CD14-positive monocyte (primary cell): ENCODE measurements at regions not wholly inside any gene's neighbourhood (a gene's known extent, or its start where the extent isn't known, plus 50 kb on each side); places are given as distances from the start of the nearest gene placed in this dataset.

Experiments
- DNase-seq, 3 donors: peaks; one replicate each; pipeline ENCODE4 v3.0.0-alpha.2; 2011 to 2022
- H2AFZ ChIP-seq: 2 replicates; pipeline ENCODE4 v1.6.0; 2012; ENCODE audit warnings: mild to moderate bottlenecking, low read depth, low read length, inconsistent platforms; ENCODE audit not compliant: insufficient read depth, poor library complexity, severe bottlenecking
- H3K27ac ChIP-seq, 2 donors: 1 replicate in 1 of 2; 2 replicates in 1 of 2; pipeline ENCODE4 v1.5.1; 2012 to 2013; ENCODE audit warnings: low read length in 2 of 2, control low read depth in 1 of 2, inconsistent platforms in 1 of 2, low read depth in 1 of 2, mild to moderate bottlenecking in 1 of 2
- H3K27me3 ChIP-seq, 2 donors: one replicate each; pipeline versions ENCODE4 v1.6.0 to v1.6.1; 2011 to 2013; ENCODE audit warnings: low read length in 2 of 2; ENCODE audit not compliant: control insufficient read depth in 2 of 2, insufficient read depth in 2 of 2
- H3K36me3 ChIP-seq, 2 donors: replicated peaks in 1 of 2; 1 replicate in 1 of 2; 2 replicates in 1 of 2; pipeline versions ENCODE4 v1.5.1 to v1.6.1; 2012 to 2013; ENCODE audit warnings: low read length in 2 of 2, control low read depth in 1 of 2, inconsistent platforms in 1 of 2, mild to moderate bottlenecking in 1 of 2; ENCODE audit not compliant: insufficient read depth in 2 of 2, control insufficient read depth in 1 of 2
- H3K4me1 ChIP-seq, 2 donors: 1 replicate in 1 of 2; 2 replicates in 1 of 2; pipeline versions ENCODE4 v1.5.1 to v1.6.1; 2012 to 2013; ENCODE audit warnings: low read length in 2 of 2, control low read depth in 1 of 2, inconsistent platforms in 1 of 2, mild to moderate bottlenecking in 1 of 2, moderate library complexity in 1 of 2; ENCODE audit not compliant: insufficient read depth in 2 of 2, control insufficient read depth in 1 of 2
- H3K4me2 ChIP-seq: replicated peaks from 2 replicates; pipeline ENCODE3; 2012; ENCODE audit warnings: low read length, moderate library complexity, mild to moderate bottlenecking; ENCODE audit not compliant: poor library complexity, severe bottlenecking; ENCODE audit errors: extremely low read depth
- H3K4me3 ChIP-seq, 3 experiments: fragments of 200-600 bp in 1 of 3; sonication (generic) in 1 of 3; replicated peaks in 1 of 3; 1 replicate in 2 of 3; 2 replicates in 1 of 3; pipeline ENCODE4 v1.5.1; 2011 to 2013; ENCODE audit warnings: low read length in 3 of 3, mild to moderate bottlenecking in 3 of 3, control low read depth in 2 of 3, low read depth in 2 of 3, inconsistent platforms in 1 of 3, moderate library complexity in 1 of 3
- H3K79me2 ChIP-seq: 2 replicates; pipeline ENCODE4 v1.6.0; 2012; ENCODE audit warnings: mild to moderate bottlenecking, control low read depth, inconsistent platforms, low read length, moderate library complexity; ENCODE audit not compliant: insufficient read depth
- H3K9ac ChIP-seq: 2 replicates; pipeline ENCODE4 v1.6.0; 2017; ENCODE audit warnings: low read length, mild to moderate bottlenecking; ENCODE audit not compliant: insufficient read depth, poor library complexity, severe bottlenecking
- H3K9me3 ChIP-seq, 2 donors: replicated peaks in 1 of 2; 1 replicate in 1 of 2; 2 replicates in 1 of 2; pipeline versions ENCODE4 v1.5.1 to v1.6.1; 2012 to 2013; ENCODE audit warnings: low read length in 2 of 2, control low read depth in 1 of 2; ENCODE audit not compliant: control insufficient read depth in 1 of 2, insufficient read depth in 1 of 2
- H4K20me1 ChIP-seq: 2 replicates; pipeline ENCODE4 v1.6.0; 2012; ENCODE audit warnings: mild to moderate bottlenecking, low read length, control low read depth, moderate library complexity; ENCODE audit not compliant: insufficient read depth
- H3K27ac Mint-ChIP-seq, 7 donors: one replicate each; pipeline ENCODE4 v1.8.0; 2020; ENCODE audit warnings: mild to moderate bottlenecking in 7 of 7, mixed read lengths in 7 of 7, moderate library complexity in 6 of 7, inconsistent platforms in 2 of 7
- H3K27me3 Mint-ChIP-seq, 3 donors: one replicate each; pipeline ENCODE4 v1.8.0; 2021 to 2022; ENCODE audit warnings: low read depth in 3 of 3, mild to moderate bottlenecking in 3 of 3, mixed read lengths in 3 of 3, moderate library complexity in 3 of 3, inconsistent platforms in 1 of 3
- H3K36me3 Mint-ChIP-seq, 2 donors: one replicate each; pipeline ENCODE4 v1.8.0; 2020; ENCODE audit warnings: mixed read lengths in 2 of 2, inconsistent platforms in 1 of 2, mild to moderate bottlenecking in 1 of 2
- H3K4me1 Mint-ChIP-seq: one replicate; pipeline ENCODE4 v1.8.0; 2020; ENCODE audit warnings: mild to moderate bottlenecking, mixed read lengths
- H3K4me3 Mint-ChIP-seq, 2 donors: one replicate each; pipeline ENCODE4 v1.8.0; 2020; ENCODE audit warnings: mild to moderate bottlenecking in 2 of 2, mixed read lengths in 2 of 2, moderate library complexity in 1 of 2
- H3K9me3 Mint-ChIP-seq, 7 donors: one replicate each; pipeline ENCODE4 v1.8.0; 2020 to 2022; ENCODE audit warnings: mixed read lengths in 7 of 7, mild to moderate bottlenecking in 6 of 7, moderate library complexity in 6 of 7, inconsistent platforms in 2 of 7
- WGBS: methylation state at CpG from one replicate; pipeline ENCODE4 v1.1.5; 2013; ENCODE audit warnings: missing lambda C conversion rate; ENCODE audit not compliant: insufficient coverage; 5-methylcytosine and 5-hydroxymethylcytosine counted together
- intact Hi-C, 2 donors: fragments of 100-400 bp; cut with micrococcal nuclease; formaldehyde crosslinking; loops; one replicate each; pipeline versions ENCODE4 v1.15.0 to v1.15.1; 2023
- TF ChIP-seq, protein P1 (sequence below): fragments of 200-600 bp; IDR thresholded peaks from one replicate; pipeline ENCODE4 v1.8.0; 2022; ENCODE audit warnings: antibody characterized with exemption, mild to moderate bottlenecking

DNA sequence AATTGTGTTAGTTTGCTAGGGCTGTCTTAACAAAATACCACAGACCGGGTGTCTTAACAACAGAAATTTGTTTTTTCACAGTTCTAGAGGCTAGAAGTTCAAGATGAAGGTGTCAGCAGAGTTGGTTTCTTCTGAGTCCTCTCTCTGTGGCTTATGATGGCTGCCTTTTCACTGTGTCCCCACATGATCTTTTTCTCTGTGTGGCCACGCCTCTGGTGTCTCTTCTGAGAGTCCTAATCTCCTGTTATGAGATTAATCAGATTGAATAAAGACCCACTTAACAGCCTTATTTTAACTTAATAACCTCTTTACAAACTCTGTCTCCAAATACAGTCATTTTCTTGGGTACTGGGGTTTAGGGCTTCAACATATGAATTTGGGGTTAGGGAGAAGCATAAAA lies 561.1 kb downstream of the NR2F1-AS1 start:
- 67% methylated on average over 1 of the region's 2 CpGs for WGBS
- no peaks in the 10 kb centered on the region for H3K36me3 ChIP-seq
- no peaks in the 10 kb centered on the region for H3K9me3 ChIP-seq
- no peaks in the 10 kb centered on the region for H3K79me2 ChIP-seq
- no peak overlapping the region for H3K27ac Mint-ChIP-seq
- no peak for DNase-seq
- H3K4me2 ChIP-seq = no peak overlapping the region
- TF ChIP-seq, protein P1, sequence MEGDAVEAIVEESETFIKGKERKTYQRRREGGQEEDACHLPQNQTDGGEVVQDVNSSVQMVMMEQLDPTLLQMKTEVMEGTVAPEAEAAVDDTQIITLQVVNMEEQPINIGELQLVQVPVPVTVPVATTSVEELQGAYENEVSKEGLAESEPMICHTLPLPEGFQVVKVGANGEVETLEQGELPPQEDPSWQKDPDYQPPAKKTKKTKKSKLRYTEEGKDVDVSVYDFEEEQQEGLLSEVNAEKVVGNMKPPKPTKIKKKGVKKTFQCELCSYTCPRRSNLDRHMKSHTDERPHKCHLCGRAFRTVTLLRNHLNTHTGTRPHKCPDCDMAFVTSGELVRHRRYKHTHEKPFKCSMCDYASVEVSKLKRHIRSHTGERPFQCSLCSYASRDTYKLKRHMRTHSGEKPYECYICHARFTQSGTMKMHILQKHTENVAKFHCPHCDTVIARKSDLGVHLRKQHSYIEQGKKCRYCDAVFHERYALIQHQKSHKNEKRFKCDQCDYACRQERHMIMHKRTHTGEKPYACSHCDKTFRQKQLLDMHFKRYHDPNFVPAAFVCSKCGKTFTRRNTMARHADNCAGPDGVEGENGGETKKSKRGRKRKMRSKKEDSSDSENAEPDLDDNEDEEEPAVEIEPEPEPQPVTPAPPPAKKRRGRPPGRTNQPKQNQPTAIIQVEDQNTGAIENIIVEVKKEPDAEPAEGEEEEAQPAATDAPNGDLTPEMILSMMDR = no peak
- no peaks in the 10 kb centered on the region for H3K4me1 Mint-ChIP-seq
- no peak overlapping the region for H2AFZ ChIP-seq
- no peak overlapping the region for H3K27ac ChIP-seq
- intact Hi-C loops = no loop called here
- no peaks in the 10 kb centered on the region for H3K27me3 ChIP-seq
- H4K20me1 ChIP-seq = no peaks in the 10 kb centered on the region
- no peaks in the 10 kb centered on the region for H3K27me3 Mint-ChIP-seq
- no peak overlapping the region for H3K9ac ChIP-seq
- H3K4me3 Mint-ChIP-seq = no peak overlapping the region
- no peaks in the 10 kb centered on the region for H3K36me3 Mint-ChIP-seq
- H3K4me3 ChIP-seq = no peak overlapping the region
- no peaks in the 10 kb centered on the region for H3K4me1 ChIP-seq
- peaks cover 0 to 3% (median 2%) of the 10 kb centered on the region in 7 donors for H3K9me3 Mint-ChIP-seq

- H3K4me3 Mint-ChIP-seq = no peak overlapping the region
- Histone ChIP-seq H3K79me2 (no peaks in the 10 kb centered on the region), H3K4me1 (no peaks in the 10 kb centered on the region), H3K27ac (no peak overlapping the region), H3K9me3 (peaks cover 0 to 3% of the 10 kb centered on the region in 2 donors), H3K4me2 (no peak overlapping the region), H3K9ac (no peak overlapping the region), H3K36me3 (no peaks in the 10 kb centered on the region), H3K4me3 (no peak overlapping the region), H3K27me3 (no peaks in the 10 kb centered on the region), H4K20me1 (no peaks in the 10 kb centered on the region), H2AFZ (no peak overlapping the region)
- TF ChIP-seq, protein P1 = no peak
- H3K27ac Mint-ChIP-seq = no peak overlapping the region
- intact Hi-C loops = no loop called here
- no peaks in the 10 kb centered on the region for H3K27me3 Mint-ChIP-seq
- H3K4me1 Mint-ChIP-seq = no peaks in the 10 kb centered on the region
- DNase-seq = no peak
- H3K36me3 Mint-ChIP-seq = no peaks in the 10 kb centered on the region
- H3K9me3 Mint-ChIP-seq = peaks cover 0 to 4% (median 2%) of the 10 kb centered on the region in 7 donors
Measured at GRCh38 chr5:93018461-93018860, 562.6 kb downstream of the NR2F1-AS1 start.
